Stimulated activated CD8-positive, alpha-beta memory T cell treated with anti-CD3 and anti-CD28 coated beads, Interleukin-4, amount 100 ng/mL, for 4 hours (primary cell): ENCODE measurements at regions not wholly inside any gene's neighbourhood (a gene's known extent, or its start where the extent isn't known, plus 50 kb on each side); places are given as distances from the start of the nearest gene placed in this dataset.
"Not testable (repeated sequence)": the region's sequence is repeated elsewhere in the genome, so short reads cannot be mapped to it uniquely, and the experiment has no call there.

Source experiments
- DNase-seq, 2 donors: peaks; one replicate each; pipeline ENCODE4 v3.0.0-alpha.2; 2020; ENCODE audit warnings: low read depth in 2 of 2, low spot score in 1 of 2

DNA sequence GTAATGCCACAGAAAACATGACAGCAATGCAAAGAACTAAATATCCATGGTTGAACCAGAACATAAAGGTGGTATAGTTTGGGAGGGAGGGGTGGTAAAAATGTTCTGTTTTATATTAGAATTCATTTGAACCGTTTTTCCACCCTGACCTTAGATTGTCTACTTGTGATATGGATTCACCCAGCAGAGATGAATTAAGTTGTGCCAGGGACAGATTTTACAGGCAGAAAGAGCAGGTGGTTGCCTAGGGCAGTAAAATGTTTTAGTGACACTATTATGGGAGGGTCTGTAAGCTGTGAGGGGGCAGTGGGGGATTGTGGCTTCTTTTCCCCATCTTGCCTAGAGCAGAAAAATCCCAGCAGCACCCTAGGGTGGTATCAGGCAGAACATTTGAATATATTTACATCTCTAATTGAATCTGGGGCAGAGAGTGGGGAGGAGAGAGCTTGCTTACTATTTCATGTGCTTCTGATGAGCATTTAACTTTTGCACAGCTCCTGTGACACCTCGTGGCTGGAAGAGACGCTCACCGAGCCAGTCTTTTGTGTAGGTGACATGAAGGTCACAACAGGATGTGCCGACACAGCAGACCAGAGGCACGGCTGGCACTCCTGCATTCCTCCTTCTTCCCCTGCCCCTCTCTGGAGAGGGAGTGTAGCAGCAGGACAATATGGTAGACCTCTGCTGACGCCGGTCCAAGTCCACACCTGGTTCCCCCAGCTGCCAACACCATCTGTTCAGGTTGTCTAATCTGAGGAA, 452.3 kb downstream of the IRS2 start:
- DNase-seq = no peak

DNA sequence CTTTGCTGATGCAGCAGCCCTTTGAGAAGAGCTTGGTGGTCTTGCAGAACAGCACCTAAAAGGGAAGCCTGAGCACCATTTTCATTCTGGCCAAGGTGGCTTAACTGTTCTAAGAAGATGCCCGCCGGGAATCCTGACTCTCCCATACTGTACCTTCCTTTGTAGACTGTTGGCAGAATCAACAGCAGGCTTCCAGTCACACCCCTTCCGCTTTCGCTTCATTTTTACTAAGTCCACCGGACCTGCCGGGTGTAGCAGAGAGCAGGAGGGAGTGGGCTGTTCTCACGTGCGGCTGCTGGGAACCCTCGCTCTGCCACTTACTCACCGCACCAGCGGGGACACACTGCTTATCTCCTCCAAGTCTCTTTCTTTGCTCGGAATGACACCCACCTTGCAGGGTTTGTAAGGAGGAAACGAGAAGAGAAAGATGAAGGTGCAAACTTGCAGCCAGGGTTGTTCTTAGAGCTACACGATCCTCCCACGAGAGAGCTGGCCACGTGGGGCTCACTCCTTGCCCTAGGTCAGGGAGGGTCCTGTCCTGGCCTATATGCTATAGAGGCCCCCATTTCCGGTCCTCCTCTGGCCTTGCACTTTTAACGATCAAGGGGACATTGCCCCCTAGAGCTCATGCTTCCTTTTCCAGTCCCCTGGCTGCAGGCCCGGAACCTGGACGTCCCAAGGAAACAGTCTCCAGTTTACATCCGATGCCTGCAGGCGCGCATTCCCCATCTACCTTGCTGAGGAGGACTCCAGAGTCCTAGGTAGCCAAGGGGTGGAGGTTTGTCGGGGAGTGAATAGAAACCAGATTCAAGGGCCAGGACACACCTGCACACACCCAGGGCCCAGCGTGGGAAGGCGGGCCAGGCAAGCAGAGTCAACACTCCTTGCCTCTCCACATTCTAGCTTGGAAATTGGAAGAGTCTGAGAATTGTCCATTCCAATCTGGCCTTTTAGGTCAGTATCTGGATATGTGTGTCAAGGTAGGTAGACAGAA, 453.6 kb downstream of the IRS2 start:
- no peak for DNase-seq

DNA sequence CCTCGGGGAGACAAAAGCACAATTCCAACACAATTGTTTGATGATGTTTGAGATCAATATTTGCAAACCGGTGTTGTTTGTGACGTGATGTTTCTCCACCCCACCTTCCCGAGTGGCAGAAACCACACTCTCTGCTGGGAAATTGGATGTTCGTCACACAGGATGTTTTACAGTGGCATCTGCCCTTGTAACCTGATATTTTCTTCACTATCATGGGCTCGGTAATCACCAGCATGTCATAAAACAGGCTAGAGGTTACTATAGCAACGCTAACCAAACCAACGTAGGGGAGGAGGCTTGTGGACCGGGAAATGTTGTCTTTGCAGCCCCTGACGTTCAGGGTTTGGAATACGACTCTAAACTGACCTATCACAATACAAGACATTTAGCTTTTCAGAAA, 454.5 kb downstream of the IRS2 start:
- DNase-seq = no peak

DNA sequence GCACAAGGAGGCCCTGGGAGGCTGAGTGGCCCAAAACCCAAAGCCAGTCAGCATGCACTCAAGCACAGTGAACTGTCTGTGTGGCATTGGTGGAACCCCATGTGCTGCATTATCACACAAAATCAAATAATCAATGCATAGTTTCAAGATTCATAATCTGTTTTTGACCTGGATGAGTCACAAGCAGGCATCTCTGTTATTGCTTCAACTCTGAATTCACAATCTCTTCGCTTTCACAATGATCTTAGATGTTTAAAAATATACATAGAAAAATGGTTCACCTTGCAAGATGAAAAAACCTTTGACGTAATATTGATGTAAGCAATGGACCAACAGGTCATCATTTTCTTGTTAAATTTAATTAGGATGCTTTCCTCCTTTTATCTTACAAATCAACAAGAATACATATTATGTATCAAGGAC, 455.4 kb downstream of the IRS2 start:
- no peak for DNase-seq

DNA sequence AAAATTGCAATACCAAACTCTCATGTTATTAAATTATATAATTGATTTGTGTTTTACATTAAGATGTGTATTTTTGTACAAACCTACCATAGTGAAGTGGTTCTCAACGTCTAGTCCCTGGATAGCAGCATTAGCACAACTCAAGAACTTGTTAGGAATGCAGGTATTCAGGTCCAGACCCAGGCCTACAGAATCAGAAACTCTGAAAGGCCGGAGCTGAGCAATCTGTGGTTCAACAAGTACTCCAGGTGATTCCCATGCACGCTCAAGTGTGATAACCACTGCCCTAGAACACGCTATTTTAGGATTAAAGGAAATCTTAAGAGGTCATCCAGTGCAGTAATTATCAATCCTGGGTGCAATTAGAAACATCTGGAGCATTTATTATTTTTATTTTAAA, 456.3 kb downstream of the IRS2 start:
- DNase-seq = no peak

DNA sequence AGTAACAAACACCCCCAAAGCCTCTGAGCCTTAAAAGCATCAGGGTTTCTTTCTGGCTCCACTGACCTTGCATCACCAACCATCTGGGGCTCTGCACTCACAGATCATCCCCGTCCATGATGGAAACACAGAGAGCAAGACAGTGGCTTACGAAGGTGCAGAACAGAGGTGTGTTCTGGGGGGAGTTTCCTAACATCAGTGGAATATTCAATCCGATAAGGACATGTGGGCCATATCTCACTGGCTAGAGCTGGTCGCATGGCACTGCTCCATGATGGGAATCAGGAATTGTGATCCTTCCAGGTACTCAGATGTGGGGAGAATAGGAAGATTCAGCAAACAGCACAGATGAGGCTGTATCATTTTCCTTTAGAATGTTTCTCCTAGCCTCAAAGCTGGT, 457.2 kb downstream of the IRS2 start:
- DNase-seq = no peak

DNA sequence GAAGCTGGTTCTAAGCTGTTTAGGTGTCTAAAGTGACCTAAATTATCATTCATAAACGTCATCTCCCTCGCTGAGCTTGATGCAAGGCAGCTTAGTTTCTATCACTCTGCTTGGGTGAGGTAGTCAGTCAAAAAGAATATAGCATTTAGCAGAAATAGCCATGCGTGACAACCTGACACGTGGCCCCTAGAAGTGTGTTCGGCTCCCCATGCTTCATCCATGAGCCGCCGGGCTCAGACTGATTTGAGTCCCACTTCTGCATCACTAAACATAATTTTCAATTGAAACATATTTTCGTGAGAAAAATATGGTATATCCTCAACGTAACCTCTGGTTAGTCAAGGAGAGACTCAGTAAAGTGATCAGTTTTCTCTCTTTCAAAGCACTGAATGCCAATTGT, 459.8 kb downstream of the IRS2 start:
- no peak for DNase-seq

DNA sequence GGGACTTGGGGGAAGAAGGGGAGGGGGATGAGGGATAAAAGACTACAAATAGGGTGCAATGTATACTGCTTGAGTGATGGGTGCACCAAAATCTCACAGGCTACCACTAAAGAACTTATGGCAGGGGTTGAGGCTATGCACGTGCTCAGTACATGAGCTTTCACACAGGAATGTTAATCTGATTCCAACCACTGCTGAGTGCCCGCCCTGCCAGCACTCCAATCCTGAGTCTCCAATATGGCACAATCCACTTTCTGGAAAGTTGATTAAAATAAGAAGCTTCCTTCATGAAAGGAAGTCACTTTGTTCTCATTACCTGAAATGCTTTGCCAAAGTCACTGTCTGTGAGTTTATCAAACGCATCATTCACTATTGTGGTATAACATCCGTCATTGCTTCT, 463.0 kb downstream of the IRS2 start:
- DNase-seq = no peak

DNA sequence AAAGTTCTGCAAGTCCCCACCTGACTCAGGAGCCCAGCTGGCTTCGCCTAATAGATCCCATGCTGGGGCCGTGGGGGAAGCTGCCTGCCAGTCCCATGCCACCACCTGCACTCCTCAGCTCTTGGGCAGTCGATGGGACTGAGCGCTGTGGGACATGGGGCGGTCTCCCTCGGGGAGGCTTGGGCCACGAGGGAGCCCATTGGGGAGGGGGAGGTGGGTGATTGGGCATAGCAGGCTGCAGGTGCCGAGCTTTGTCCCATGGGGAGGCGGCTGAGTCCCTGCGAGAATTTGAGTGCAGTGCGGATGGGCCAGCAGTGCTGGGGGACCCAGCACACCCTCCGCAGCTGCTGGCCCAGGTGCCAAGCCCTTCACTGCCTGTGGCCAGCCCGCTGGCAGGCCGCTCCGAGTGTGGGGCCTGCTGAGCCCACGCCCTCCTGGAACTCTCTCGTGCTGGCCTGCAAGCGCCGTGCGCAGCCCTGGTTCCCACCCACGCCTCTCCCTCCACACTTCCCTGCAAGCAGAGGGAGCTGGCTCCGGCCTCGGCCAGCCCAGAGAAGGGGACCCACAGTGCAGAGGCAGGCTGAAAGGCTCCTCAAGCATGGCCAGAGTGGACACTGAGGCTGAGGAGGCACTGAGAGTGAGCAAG, 467.3 kb downstream of the IRS2 start:
- DNase-seq = no peak

DNA sequence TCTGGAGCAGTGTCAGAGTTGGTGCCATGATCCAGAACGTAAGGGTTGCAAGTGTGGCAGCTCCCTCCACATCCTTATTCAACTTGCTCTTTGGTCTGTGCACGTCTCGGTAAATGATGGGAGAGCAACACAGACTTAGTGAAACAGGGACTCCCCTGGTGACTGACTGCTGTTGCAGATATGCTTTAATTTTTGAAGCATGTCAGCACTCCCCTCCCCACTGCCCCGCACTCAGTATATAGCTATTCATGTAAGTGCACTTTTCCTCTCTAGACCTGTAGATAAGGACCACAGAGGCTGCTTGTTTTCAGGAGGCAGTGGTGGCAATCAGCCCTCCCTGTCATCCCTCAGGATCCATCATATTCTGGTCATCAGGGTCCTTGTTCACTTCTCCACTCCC, 470.9 kb downstream of the IRS2 start:
- DNase-seq = no peak

DNA sequence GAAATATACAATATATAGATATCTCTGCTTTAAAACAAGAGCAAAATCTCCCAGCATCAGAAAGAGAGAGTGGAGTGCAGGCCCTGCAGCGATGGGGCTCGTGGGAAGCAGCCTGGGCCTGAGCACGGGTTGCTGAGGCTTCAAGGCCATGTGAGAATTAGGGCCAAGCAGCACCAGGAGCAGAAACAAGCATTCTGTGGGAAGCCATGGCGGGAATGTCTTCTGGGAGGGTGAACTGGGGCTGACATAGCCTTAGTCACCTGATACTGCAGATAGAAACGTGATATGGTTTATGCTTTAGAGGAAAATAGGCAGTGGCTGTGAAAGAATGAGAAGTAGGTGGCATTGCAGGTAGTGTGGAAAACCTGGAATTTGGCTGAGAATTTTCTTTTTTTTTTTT, 472.3 kb downstream of the IRS2 start:
- DNase-seq = no peak

DNA sequence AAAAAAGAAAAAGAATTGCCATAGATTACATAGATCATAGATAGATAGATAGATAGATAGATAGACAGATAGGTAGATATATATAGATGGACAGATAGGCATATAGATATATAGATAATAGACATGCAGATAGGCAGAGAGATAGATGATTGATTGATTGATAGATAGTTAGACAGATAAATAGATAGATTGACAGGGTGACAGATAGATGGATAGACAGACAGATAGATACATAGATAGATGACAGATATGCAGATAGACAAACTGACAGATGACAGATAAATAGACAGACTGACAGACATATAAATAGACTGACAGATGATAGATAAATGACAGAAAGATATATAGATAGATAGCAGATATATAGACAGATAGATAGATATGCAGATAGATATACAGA, 474.0 kb downstream of the IRS2 start:
- no peak for DNase-seq

DNA sequence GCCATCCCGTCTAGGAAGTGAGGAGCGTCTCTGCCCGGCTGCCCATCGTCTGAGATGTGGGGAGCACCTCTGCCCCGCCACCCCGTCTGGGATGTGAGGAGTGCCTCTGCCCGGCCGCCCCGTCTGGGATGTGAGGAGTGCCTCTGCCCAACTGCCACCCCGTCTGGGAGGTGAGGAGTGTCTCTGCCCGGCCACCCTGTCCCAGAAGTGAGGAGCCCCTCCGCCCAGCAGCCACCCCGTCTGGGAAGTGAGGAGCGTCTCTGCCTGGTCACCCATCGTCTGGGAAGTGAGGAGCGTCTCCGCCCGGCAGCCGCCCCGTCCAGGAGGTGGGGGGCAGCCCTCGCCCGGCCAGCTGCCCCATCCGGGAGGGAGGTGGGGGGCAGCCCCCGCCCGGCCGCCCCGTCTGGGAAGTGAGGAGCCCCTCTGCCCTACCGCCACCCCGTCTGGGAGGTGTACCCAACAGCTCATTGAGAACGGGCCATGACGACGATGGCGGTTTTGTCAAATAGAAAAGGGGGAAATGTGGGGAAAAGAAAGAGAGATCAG, 474.9 kb downstream of the IRS2 start:
- not testable (repeated sequence) for DNase-seq

DNA sequence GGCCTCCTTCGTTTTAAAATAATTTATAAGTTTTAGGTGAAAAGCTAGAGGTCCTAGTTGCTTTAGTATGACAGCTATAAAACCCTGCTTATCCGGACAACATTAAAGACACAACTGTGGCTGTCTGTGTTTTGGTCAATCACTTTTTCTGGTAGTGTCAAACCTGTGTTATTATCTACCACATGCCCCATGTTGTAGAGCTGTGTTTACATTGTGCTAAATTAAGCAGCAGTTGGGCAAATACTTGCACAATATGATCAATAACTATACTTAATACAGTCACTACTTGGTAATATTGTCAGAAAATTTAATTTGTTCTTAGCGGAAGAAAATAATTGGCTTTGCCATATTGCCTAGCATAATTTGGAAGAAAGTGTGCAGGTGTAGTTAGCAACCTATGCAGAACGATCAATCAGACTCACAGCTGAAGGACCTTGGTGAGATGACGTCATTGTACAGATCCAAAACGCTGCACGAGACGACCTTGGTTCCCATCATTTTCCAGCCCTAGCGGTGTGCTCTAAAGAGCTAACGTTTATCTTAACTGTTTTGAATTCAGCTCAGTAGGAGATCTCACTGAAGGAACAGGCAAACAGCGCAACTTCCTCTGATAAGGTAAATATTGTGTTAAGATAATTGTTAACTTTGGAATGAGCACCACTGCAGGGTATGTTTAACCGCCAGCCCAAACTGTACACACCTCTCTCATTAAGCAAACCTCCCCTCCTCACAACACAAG, 476.6 kb downstream of the IRS2 start:
- no peak for DNase-seq

DNA sequence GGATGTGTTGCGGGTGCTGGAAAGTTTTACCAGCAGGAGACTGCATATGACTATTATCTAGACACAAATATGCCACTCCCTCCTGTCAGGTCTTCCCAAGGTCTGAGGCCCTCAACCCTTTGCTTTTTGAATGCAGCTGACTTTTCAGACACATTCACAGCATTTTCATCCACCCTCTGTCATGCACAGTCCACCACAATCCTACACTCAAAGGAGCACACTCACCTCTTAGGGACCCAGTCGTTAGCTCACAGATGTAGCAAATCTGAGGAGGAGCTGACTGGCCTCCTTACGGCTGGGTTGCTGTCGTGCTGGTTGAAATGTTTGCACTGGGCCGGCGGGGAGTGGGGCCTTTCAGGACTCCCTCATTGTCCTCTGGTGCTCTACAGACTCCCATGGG, 479.4 kb downstream of the IRS2 start:
- no peak for DNase-seq

DNA sequence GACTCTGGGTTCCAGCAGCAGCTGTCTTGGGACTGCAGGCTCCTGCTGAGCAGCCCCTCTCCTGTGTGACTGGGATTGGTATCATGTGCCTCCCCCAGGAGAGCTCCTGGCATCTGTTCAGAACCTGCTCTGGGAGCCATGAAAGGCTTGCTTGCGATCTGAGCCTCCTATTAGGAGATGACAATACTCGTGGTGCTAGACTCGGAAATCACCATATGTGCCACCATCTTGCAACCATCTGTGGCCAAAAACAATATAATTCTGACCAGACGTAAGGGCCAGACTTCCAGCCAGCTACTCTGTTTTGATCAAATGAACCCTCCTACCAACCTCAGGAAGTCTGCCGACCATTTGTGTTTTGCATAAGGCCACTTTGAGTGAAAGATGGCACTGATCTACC, 484.7 kb downstream of the IRS2 start:
- no peak for DNase-seq

DNA sequence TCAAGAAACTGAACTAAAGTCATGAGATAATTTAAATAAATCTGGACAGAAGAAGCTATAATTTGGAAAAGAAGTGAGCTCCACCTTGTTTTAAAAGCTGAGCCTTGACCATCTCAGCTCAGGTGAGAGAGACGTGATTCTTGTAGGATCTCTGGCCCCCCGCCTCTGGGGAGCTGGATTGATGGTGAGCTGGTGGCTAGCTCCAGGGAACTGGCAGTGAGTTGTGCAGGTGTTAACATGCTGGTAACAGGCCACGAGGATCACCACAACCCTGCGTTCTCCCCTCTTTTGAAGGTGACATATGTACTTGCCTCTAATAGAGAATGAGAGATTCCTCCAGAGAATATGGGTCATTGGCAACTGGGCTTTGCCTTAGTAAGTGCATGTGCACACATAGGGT, 485.1 kb downstream of the IRS2 start:
- no peak for DNase-seq

DNA sequence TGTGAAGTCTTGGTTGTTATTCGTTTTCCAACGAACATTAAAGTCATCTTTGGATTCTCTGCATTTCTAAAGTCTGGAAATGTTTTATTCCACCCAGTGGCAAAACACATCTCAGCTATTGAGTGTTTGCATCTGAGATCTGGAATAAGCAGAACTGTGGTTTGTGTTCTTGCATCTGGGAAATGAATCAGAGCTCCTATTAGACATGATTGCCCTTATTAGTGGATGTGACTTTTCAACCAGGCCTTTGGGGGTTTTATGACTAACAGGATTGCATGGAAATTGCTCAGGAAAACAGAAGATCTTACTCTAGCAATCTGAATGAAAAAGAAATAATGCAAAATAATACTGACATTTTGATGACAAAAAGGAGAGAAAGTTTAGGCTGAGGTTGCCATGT, 488.8 kb downstream of the IRS2 start:
- DNase-seq = no peak

DNA sequence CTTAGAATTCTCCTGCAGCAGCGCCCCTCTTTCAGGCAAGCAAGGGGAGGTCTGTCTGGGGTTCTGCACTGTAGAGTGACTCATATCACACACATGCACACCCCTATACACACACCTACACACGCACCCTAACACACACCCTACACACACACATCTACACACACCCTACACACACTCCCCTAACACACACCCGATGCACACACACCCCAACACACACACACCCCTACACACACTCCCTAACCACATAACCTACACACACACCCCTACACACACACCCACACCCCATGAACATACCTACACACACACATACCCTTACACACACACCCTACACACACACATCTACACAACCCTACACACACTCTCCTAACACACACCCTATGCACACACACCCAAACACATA, 493.2 kb downstream of the IRS2 start:
- DNase-seq = no peak

DNA sequence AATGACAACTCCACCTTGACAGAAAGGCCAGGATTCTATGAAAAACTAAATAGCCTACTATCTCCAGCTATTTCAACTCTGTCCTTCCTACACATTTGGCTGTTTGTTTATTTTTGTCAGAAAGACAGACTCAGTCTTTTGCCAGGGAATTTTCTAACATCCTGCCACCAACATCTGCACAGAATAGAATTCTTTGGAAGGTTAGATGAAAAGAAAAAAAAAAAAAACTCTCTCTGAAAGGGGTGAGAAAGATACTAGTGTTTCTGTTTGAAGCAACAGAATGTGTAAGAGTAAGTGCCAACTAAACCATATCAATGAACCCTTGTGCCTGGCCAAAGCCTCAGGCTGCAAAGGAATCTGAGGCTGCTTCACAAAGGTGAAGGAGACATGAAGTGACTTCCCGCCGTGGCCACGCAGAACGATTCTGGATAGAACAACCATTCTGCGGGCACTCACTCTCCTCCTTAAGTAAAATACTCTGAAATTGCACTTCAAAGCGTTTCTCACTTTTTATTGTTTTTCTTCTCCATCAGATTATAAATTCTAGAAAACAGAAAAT, 498.2 kb downstream of the IRS2 start:
- no peak for DNase-seq

DNA sequence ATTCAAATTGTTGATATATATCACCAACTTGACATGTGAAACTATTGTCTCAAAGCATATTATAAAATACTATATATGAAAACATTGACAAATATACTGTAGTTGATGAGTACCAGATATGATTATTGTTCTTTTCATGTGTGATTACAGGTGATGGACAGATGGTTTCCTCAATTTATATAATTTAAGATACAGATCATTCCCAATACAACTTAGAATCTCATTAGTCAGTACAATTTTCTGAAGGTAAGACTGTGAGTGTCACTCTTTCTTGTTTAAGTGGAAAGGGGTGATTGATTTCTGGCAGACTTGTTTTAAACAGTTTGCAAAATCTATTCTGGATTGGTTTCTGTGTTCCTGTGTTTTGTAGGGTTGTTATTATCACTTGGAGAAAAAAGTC, 498.8 kb downstream of the IRS2 start:
- DNase-seq = no peak
